HCT116 (cell line): ENCODE measurements at regions not wholly inside any gene's neighbourhood (a gene's known extent, or its start where the extent isn't known, plus 50 kb on each side); places are given as distances from the start of the nearest gene placed in this dataset.
"Not testable (repeated sequence)": the region's sequence is repeated elsewhere in the genome, so short reads cannot be mapped to it uniquely, and the experiment has no call there.

ENCODE experiments used
- ATAC-seq: fragments of 200-7000 bp; cut with Tn5 transposase; 2 replicates; pipeline ENCODE4 v1.9.1; 2020; ENCODE audit warnings: mild to moderate bottlenecking, moderate library complexity
- BruUV-seq: library from RNA; stranded (reverse); fragments of 400-500 nt; replicated peaks from 2 replicates; lab custom pipeline; 2021; lab: Mats Ljungman, UMichigan
- CTCF ChIA-PET: fragments of 300-600 bp; sonication (Branson Sonifier 250); formaldehyde crosslinking; loops from one replicate; lab custom pipeline; 2021; ENCODE audit warnings: antibody characterized with exemption; lab: Charles Lee
- POLR2A ChIA-PET: fragments of 300-600, 350-600 bp; sonication (Branson Sonifier 250); formaldehyde crosslinking; loops from one replicate; lab custom pipeline; 2021; ENCODE audit warnings: antibody characterized with exemption; lab: Charles Lee
- RAD21 ChIA-PET, 2 experiments: fragments of 300-600 bp; sonication (Branson Sonifier 250); formaldehyde crosslinking; loops; one replicate each; lab custom pipeline; 2023; ENCODE audit warnings: low total read pairs in 2 of 2; ENCODE audit not compliant: uncharacterized antibody in 2 of 2, unreplicated experiment in 2 of 2, low non-redundant PET in 1 of 2; lab: Charles Lee
- DNase-seq: peaks from one replicate; pipeline ENCODE4 v3.0.0-alpha.2; 2010; ENCODE audit warnings: low read depth, low spot score
- H2AFZ ChIP-seq: fragments of 200-600 bp; shearing (Covaris generic), sonication (generic); 2 replicates; pipeline ENCODE4 v1.6.1; 2017; ENCODE audit warnings: low read depth, mixed run types, mixed read lengths, antibody characterized with exemption, low read length; ENCODE audit not compliant: poor library complexity, severe bottlenecking
- H3K27ac ChIP-seq: 2 replicates; pipeline ENCODE4 v1.5.1; 2012; ENCODE audit warnings: low read depth, low read length
- H3K27me3 ChIP-seq: fragments of 200-600 bp; sonication (generic); 2 replicates; pipeline ENCODE4 v1.6.1; 2016; ENCODE audit warnings: mixed run types, low read length, mixed read lengths; ENCODE audit not compliant: insufficient read depth
- H3K36me3 ChIP-seq, 2 experiments: fragments of 200-500 bp in 1 of 2; fragments of 200-600 bp in 1 of 2; sonication (Bioruptor generic) in 1 of 2; sonication (generic) in 1 of 2; 2 replicates each; pipeline versions ENCODE4 v1.5.1 to v1.6.1; 2014 to 2016; ENCODE audit warnings: low read length in 2 of 2, inconsistent platforms in 1 of 2, mixed read lengths in 1 of 2, mixed run types in 1 of 2; ENCODE audit not compliant: insufficient read depth in 2 of 2, control insufficient read depth in 1 of 2
- H3K4me1 ChIP-seq, 2 experiments: fragments of 200-600 bp in 1 of 2; sonication (generic) in 1 of 2; 2 replicates each; pipeline versions ENCODE4 v1.5.1 to v1.6.1; 2012 to 2017; ENCODE audit warnings: low read length in 2 of 2, inconsistent platforms in 1 of 2, mild to moderate bottlenecking in 1 of 2, mixed read lengths in 1 of 2, mixed run types in 1 of 2, moderate library complexity in 1 of 2; ENCODE audit not compliant: insufficient read depth in 2 of 2, control insufficient read depth in 1 of 2
- H3K4me2 ChIP-seq: fragments of 200-600 bp; sonication (generic); 2 replicates; pipeline ENCODE4 v1.6.1; 2017; ENCODE audit warnings: mixed run types, low read length, mixed read lengths
- H3K4me3 ChIP-seq, 2 experiments: fragments of 200-600 bp in 1 of 2; sonication (generic) in 1 of 2; replicated peaks in 1 of 2; 2 replicates each; pipeline ENCODE4 v1.5.1; 2011 to 2016; ENCODE audit warnings: low read length in 2 of 2, control low read depth in 1 of 2, low read depth in 1 of 2, mild to moderate bottlenecking in 1 of 2, mixed read lengths in 1 of 2, mixed run types in 1 of 2
- H3K79me2 ChIP-seq: fragments of 200-600 bp; sonication (generic); 2 replicates; pipeline ENCODE4 v1.6.1; 2017; ENCODE audit warnings: mild to moderate bottlenecking, mixed run types, low read length, moderate library complexity, mixed read lengths; ENCODE audit not compliant: insufficient read depth
- H3K9ac ChIP-seq: fragments of 200-600 bp; sonication (generic); 2 replicates; pipeline ENCODE4 v1.6.1; 2016; ENCODE audit warnings: low read length, mixed read lengths
- H3K9me2 ChIP-seq: fragments of 200-600 bp; sonication (generic), shearing (Covaris generic); 2 replicates; pipeline ENCODE4 v1.6.1; 2017; ENCODE audit warnings: mixed run types, mild to moderate bottlenecking, moderate library complexity; ENCODE audit not compliant: insufficient read depth
- H3K9me3 ChIP-seq, 2 experiments: fragments of 200-500 bp in 1 of 2; fragments of 200-600 bp in 1 of 2; sonication (Bioruptor generic) in 1 of 2; sonication (generic) in 1 of 2; 2 replicates each; pipeline ENCODE4 v1.6.1; 2014 to 2017; ENCODE audit warnings: low read length in 2 of 2, mixed read lengths in 2 of 2, inconsistent platforms in 1 of 2, low read depth in 1 of 2, mild to moderate bottlenecking in 1 of 2, mixed run types in 1 of 2, moderate library complexity in 1 of 2; ENCODE audit not compliant: control insufficient read depth in 1 of 2, insufficient read depth in 1 of 2
- H4K20me1 ChIP-seq: fragments of 200-600 bp; sonication (generic), shearing (Covaris generic); 2 replicates; pipeline ENCODE4 v1.6.1; 2017; ENCODE audit warnings: mixed run types, mild to moderate bottlenecking, moderate library complexity; ENCODE audit not compliant: insufficient read depth
- intact Hi-C: fragments of 100-400 bp; cut with micrococcal nuclease; formaldehyde crosslinking; loops from 2 replicates; pipeline ENCODE4 v1.10.0; 2022

DNA sequence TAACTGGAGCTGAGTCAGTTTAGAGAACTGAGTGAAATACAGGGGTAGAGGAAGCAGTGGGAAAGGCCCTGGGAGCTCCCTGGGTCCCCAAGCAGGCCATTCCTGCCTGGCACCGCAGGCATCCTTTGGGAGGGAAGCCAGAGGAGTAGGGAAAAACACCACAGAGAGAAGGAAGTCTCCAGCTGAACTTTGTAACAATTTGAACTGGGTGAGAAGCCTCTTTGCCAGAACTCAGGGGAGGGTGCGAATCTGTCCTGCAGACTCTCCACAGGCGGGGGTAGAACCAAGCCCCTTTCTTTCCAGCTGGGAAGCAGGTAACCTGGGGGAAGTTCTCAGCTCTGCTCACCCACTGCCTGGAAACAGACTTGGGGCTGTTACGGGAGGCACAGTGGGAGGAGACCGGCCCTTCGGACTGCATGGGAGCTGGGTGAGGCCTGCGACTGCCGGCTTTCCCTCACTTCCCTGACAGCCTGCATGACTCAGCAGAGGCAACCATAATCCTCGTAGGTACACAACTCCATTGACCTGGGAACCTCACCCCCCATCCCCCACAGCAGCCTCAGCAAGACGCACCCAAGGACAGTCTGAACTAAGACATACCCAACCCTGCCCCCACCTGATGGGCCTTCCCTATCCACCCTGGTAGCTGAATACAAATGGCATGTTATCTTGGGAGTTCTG lies 110.1 kb downstream of the ARHGAP11B start:
- H3K27me3 ChIP-seq, CTCF ChIA-PET, H2AFZ ChIP-seq, ATAC-seq, POLR2A ChIA-PET, H3K4me3 ChIP-seq, RAD21 ChIA-PET, BruUV-seq, H4K20me1 ChIP-seq, DNase-seq, intact Hi-C loops, H3K27ac ChIP-seq, H3K79me2 ChIP-seq, H3K9ac ChIP-seq, H3K9me2 ChIP-seq, H3K9me3 ChIP-seq, H3K4me2 ChIP-seq, H3K4me1 ChIP-seq, H3K36me3 ChIP-seq: not testable (repeated sequence)

- H4K20me1 ChIP-seq, H3K9me3 ChIP-seq, H3K27me3 ChIP-seq, H3K9me2 ChIP-seq, ATAC-seq, POLR2A ChIA-PET, H3K4me3 ChIP-seq, H3K27ac ChIP-seq, H3K4me2 ChIP-seq, BruUV-seq, H3K9ac ChIP-seq, DNase-seq, CTCF ChIA-PET, intact Hi-C loops, H3K36me3 ChIP-seq, H3K4me1 ChIP-seq, H3K79me2 ChIP-seq, RAD21 ChIA-PET, H2AFZ ChIP-seq: not testable (repeated sequence)
These were observed 116.9 kb downstream of the ARHGAP11B start for GRCh38 chr15:30742796-30743195.

- H3K9me2 ChIP-seq, DNase-seq, intact Hi-C loops, H3K4me1 ChIP-seq, H3K9ac ChIP-seq, CTCF ChIA-PET, H4K20me1 ChIP-seq, ATAC-seq, H3K9me3 ChIP-seq, H2AFZ ChIP-seq, H3K4me3 ChIP-seq, H3K36me3 ChIP-seq, H3K27ac ChIP-seq, BruUV-seq, H3K27me3 ChIP-seq, RAD21 ChIA-PET, H3K4me2 ChIP-seq, POLR2A ChIA-PET, H3K79me2 ChIP-seq: not testable (repeated sequence)
These were observed 123.1 kb downstream of the ARHGAP11B start for GRCh38 chr15:30749048-30749447.
